Coronary artery (tissue), 2 donors: ENCODE measurements at regions not wholly inside any gene's neighbourhood (a gene's known extent, or its start where the extent isn't known, plus 50 kb on each side); places are given as distances from the start of the nearest gene placed in this dataset.

ENCODE experiments used
- DNase-seq: peaks from one replicate; pipeline ENCODE4 v3.0.0-alpha.2; 2017; ENCODE audit warnings: low spot score
- H3K27ac ChIP-seq, 2 donors: fragments of 200-600 bp; sonication (generic); one replicate each; pipeline ENCODE4 v1.5.1; 2016 to 2019
- H3K4me3 ChIP-seq: fragments of 200-600 bp; sonication (generic); 2 replicates; pipeline ENCODE4 v1.5.1; 2016; ENCODE audit warnings: mild to moderate bottlenecking, moderate library complexity
- CTCF ChIP-seq: fragments of 200-600 bp; sonication (generic); IDR thresholded peaks from one replicate; pipeline ENCODE4 v1.5.1; 2019; ENCODE audit warnings: antibody characterized with exemption

GRCh38 chr6:8506126-8506525 lies 70.8 kb upstream of the SLC35B3 start:
- no peak for TF ChIP-seq CTCF
- H3K27ac ChIP-seq, result no peak overlapping the region
- no peak overlapping the region for H3K4me3 ChIP-seq
- no peak for DNase-seq

DNA sequence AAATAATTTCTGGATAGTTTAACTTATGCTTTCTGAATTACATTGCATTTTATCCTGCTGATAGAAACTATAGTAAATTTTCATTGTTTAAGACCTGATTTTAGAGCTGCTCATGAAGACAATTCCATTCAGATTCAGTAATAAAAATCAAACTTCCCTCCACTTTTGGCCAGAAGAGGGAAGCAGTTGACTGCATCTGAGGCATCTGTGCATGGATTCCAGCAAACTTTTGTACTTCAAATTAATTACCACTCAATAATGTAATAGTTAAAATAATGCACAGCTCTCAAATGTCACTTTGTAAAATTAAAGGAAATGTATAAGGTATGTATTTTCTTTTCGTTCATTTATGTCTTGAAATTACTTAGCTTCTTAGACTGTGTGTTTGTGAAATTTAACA lies 64.2 kb upstream of the SLC35B3 start:
- Histone ChIP-seq H3K27ac (no peak overlapping the region), H3K4me3 (no peak overlapping the region)
- no peak for TF ChIP-seq CTCF
- no peak for DNase-seq

DNA sequence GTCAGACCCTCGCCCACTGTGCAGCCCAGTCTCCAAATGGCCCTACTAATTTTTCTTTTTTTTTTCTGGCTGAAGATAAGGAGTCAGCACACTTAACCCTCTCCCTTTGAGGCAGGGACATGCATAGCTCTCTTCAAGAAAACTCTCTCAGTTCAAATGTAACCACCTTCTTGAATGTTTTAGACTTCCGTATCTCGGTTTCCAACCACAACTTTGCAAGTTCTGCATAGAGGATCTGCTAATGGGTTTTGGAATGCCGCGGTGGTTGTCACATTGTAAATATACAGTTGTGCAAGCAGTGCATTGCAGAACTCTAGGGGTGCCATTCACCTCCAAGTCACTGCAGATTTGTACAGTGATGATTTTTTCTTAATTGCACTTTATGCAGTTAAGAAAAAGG lies 59.4 kb upstream of the SLC35B3 start:
- Histone ChIP-seq H3K4me3 (no peak overlapping the region), H3K27ac (no peak overlapping the region)
- no peak for DNase-seq
- TF ChIP-seq CTCF, result no peak

GRCh38 chr6:8492536-8493133 lies 57.3 kb upstream of the SLC35B3 start:
- Histone ChIP-seq H3K27ac (no peak overlapping the region), H3K4me3 (no peak overlapping the region)
- DNase-seq, result no peak
- TF ChIP-seq CTCF, result no peak
